Mucosa of descending colon (tissue), 3 donors: ENCODE measurements at regions not wholly inside any gene's neighbourhood (a gene's known extent, or its start where the extent isn't known, plus 50 kb on each side); places are given as distances from the start of the nearest gene placed in this dataset.

Experiments used
- ATAC-seq: fragments of 200-7000 bp; cut with Tn5 transposase; one replicate; pipeline ENCODE4 v1.9.1; 2020; ENCODE audit warnings: mild to moderate bottlenecking, moderate library complexity
- DNase-seq, 3 donors: peaks; one replicate each; pipeline ENCODE4 v3.0.0-alpha.2; 2020
- H3K36me3 ChIP-seq: fragments of 200-600 bp; one replicate; pipeline ENCODE4 v1.8.0; 2021; ENCODE audit warnings: low read depth, mild to moderate bottlenecking
- H3K4me1 ChIP-seq: fragments of 200-600 bp; one replicate; pipeline ENCODE4 v1.8.0; 2021; ENCODE audit warnings: low read depth, mild to moderate bottlenecking
- H3K4me3 ChIP-seq: fragments of 200-600 bp; one replicate; pipeline ENCODE4 v1.8.0; 2021; ENCODE audit warnings: mild to moderate bottlenecking
- H3K9me3 ChIP-seq: fragments of 200-600 bp; one replicate; pipeline ENCODE4 v1.8.0; 2021; ENCODE audit warnings: mild to moderate bottlenecking
- intact Hi-C, 2 donors: fragments of 100-400 bp; cut with DNase I in 1 of 2; cut with micrococcal nuclease in 1 of 2; formaldehyde crosslinking; loops; one replicate each; pipeline versions ENCODE4 v1.11.0 to v1.11.1; 2022; cut with DNase I, micrococcal nuclease
- TF ChIP-seq, protein P1 (sequence below): fragments of 200-600 bp; IDR thresholded peaks from one replicate; pipeline ENCODE4 v1.8.0; 2022; ENCODE audit warnings: antibody characterized with exemption, mild to moderate bottlenecking
- donor health status: DM: no; HTN: no; CAD: no; lungs with moderate emphysema.
- donor health status: DM: no; HTN: no; CAD: no.
- donor health status: DM: no; HTN: yes; CAD: no.

DNA sequence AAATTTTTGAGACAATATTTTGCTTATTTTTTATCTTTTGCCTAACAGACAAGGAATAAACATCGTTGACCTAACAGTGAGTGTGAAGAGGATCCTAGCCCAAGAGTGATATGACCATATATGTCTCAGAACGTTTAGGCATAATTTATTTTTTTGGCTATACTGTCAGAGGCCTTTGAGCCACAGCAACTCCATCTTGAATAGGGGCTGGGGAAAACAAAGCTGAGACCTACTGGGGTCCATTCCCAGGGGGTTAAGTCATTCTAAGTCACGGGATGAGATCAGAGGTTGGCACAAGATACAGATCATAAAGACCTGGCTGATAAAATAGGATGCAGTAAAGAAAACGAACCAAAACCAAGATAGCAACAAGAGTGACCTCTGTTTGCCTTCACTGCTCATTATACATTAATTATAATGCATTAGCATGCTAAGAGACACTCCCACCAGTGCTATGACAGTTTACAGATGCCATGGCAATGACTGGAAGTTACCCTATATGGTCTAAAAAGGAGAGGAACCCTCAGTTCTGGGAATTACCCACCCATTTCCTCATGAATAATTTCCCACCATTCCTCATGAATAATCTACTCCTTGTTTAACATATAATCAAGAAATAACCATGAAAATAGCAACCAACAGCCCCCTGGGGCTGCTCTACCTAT lies 510.9 kb upstream of the PCDH9 start:
- no peaks in the 10 kb centered on the region for H3K36me3 ChIP-seq
- H3K4me3 ChIP-seq, result no peak overlapping the region
- H3K9me3 ChIP-seq, result no peaks in the 10 kb centered on the region
- peaks cover 9% of the 10 kb centered on the region for H3K4me1 ChIP-seq
- TF ChIP-seq, protein P1, sequence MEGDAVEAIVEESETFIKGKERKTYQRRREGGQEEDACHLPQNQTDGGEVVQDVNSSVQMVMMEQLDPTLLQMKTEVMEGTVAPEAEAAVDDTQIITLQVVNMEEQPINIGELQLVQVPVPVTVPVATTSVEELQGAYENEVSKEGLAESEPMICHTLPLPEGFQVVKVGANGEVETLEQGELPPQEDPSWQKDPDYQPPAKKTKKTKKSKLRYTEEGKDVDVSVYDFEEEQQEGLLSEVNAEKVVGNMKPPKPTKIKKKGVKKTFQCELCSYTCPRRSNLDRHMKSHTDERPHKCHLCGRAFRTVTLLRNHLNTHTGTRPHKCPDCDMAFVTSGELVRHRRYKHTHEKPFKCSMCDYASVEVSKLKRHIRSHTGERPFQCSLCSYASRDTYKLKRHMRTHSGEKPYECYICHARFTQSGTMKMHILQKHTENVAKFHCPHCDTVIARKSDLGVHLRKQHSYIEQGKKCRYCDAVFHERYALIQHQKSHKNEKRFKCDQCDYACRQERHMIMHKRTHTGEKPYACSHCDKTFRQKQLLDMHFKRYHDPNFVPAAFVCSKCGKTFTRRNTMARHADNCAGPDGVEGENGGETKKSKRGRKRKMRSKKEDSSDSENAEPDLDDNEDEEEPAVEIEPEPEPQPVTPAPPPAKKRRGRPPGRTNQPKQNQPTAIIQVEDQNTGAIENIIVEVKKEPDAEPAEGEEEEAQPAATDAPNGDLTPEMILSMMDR, result no peak
- intact Hi-C loops, result no loop called here
- ATAC-seq, result no peak
- no peak for DNase-seq

DNA sequence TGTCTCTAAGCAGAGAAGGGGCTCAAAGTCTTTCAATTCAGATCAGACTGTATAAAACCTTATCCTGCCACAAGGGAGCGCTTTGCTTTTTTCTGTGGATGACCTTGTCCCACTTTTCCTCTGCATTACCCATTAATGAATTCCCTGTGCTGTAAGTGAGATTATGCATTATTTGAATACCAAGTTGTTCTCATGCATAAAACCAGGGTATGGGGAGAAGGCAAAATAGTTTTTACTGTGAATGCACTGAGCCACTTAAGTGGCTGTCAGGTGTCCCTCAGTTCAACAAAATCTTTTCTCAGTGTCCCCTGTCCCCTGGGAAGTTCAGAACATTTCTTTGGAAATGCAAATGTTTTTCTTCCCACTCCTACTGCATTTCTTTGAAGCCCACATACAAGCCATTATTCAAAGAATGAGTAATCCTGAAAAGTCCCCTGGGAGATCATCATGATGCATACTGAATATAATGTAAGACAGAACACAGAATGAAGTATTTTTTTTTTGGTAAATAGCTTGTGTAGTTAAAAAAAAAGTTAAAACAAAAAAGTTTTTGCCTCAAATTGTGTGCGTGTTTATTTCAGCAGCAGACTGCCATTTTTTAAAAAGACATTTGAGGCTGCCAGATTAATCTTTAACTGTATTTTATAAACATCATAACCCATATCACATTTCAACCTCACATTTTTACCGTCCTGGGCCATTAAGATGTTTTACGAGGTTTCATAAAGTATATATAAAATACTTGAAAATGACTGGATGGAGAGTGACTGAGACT lies 506.7 kb upstream of the PCDH9 start:
- Histone ChIP-seq H3K36me3 (no peaks in the 10 kb centered on the region), H3K4me3 (no peak overlapping the region), H3K9me3 (no peaks in the 10 kb centered on the region), H3K4me1 (peaks cover 11% of the 10 kb centered on the region)
- TF ChIP-seq, protein P1, result no peak
- DNase-seq (peak in 1 of 3 donors; percentile 41), ATAC-seq (peak; percentile 86)
- intact Hi-C loops, result no loop called here

DNA sequence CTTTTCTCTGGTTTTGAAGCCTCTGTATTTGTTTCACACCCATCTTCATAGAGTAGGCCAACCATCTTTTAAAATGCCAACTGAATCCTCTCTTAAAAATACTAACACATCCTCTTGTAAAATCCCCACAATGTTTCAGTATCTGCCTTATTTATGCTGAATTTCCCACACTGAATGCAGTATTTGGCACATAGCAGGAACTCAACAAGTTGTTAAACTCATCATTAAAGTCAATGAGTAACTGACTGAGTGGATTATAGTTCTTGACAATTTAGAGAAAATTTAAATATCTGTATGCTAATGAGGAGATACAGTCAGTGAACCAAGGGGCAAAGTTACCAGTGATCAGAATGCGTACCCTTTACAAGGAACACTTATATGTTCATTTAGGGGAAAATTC lies 505.5 kb upstream of the PCDH9 start:
- peak; percentile 46 for ATAC-seq
- no peaks in the 10 kb centered on the region for H3K9me3 ChIP-seq
- TF ChIP-seq, protein P1, result no peak

DNA sequence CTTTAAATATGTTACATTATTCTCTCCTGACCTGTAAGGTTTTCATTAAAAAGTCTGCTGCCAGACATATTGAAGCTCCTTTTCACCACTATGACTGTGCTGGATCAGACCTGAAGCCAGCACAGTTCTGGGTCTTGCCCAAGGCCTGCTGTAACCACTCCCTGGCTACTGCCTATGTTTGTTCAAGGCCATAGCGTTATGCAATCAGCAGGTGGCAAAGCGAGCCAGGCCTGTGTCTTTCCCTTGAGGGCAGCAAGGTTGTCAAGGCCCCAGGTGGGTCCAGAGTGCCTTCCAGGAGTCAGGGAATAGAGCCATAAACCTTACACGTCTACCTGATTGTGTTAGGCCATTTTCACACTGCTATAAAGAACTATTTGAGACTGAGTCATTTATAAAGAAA lies 496.8 kb upstream of the PCDH9 start:
- Histone ChIP-seq H3K9me3 (peaks cover 11% of the 10 kb centered on the region), H3K4me3 (no peak overlapping the region), H3K4me1 (no peaks in the 10 kb centered on the region), H3K36me3 (no peaks in the 10 kb centered on the region)
- TF ChIP-seq, protein P1, result no peak
- intact Hi-C loops, result no loop called here
- ATAC-seq, result peak; percentile 97
- peak; percentile 34 to 52 (median 51) for DNase-seq

More for the DNA sequence above, 505.5 kb upstream of the PCDH9 start:
- no peak for DNase-seq
- intact Hi-C loops, result no loop called here
- H3K4me1 ChIP-seq, result peaks cover 11% of the 10 kb centered on the region
- no peak overlapping the region for H3K4me3 ChIP-seq
- H3K36me3 ChIP-seq, result no peaks in the 10 kb centered on the region

DNA sequence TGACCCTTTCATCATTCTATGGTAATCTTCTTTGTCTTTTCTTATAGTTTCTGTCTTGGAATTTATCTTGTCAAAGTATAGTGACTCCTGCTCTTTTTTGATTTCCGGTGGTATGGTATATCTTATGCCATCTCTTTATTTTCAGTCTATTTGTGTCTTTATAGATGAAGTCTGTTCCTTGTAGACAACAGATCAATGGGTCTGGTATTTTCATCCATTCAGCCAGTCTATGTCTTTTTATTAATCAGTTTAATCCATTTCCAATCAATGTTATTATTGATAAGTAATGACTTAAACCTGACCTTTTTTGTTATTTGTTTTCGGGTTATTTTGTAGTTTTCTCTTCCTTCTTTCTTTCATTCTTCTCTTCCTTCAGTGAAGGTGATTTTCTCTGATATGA lies 495.9 kb upstream of the PCDH9 start:
- Histone ChIP-seq H3K4me1 (no peaks in the 10 kb centered on the region), H3K4me3 (no peak overlapping the region), H3K9me3 (peaks cover 11% of the 10 kb centered on the region), H3K36me3 (no peaks in the 10 kb centered on the region)
- TF ChIP-seq, protein P1, result no peak
- ATAC-seq (no peak), DNase-seq (no peak)
- intact Hi-C loops, result no loop called here
